T follicular helper cell (primary cell): ENCODE measurements at regions not wholly inside any gene's neighbourhood (a gene's known extent, or its start where the extent isn't known, plus 50 kb on each side); places are given as distances from the start of the nearest gene placed in this dataset.
"Not testable (repeated sequence)": the region's sequence is repeated elsewhere in the genome, so short reads cannot be mapped to it uniquely, and the experiment has no call there.

Experiments used
- DNase-seq: peaks from one replicate; pipeline ENCODE4 v3.0.0-alpha.2; 2020; ENCODE audit warnings: low read depth

GRCh38 chr22:49394116-49394785 lies 433.4 kb downstream of the BRD1 start:
- no peak for DNase-seq

GRCh38 chr22:49393526-49393925 lies 434.1 kb downstream of the BRD1 start:
- no peak for DNase-seq

GRCh38 chr22:49392841-49393510 lies 434.7 kb downstream of the BRD1 start:
- DNase-seq, result no peak

GRCh38 chr22:49392247-49392646 lies 435.4 kb downstream of the BRD1 start:
- no peak for DNase-seq

GRCh38 chr22:49391436-49391835 lies 436.2 kb downstream of the BRD1 start:
- DNase-seq, result no peak

GRCh38 chr22:49390954-49391353 lies 436.7 kb downstream of the BRD1 start:
- no peak for DNase-seq

GRCh38 chr22:49383909-49384308 lies 443.8 kb downstream of the BRD1 start:
- not testable (repeated sequence) for DNase-seq

- no peak for DNase-seq
Observed at GRCh38 chr22:49382451-49382735, 445.3 kb downstream of the BRD1 start.

- no peak for DNase-seq
Observed at GRCh38 chr22:49381595-49382450, 445.9 kb downstream of the BRD1 start.

GRCh38 chr22:49380828-49381114 lies 446.9 kb downstream of the BRD1 start:
- no peak for DNase-seq

- no peak for DNase-seq
Observed at GRCh38 chr22:49380095-49380827, 447.4 kb downstream of the BRD1 start.

GRCh38 chr22:49377306-49377705 lies 450.4 kb downstream of the BRD1 start:
- DNase-seq, result no peak

GRCh38 chr22:49373801-49374226 lies 453.9 kb downstream of the BRD1 start:
- no peak for DNase-seq

- DNase-seq, result no peak
Observed at GRCh38 chr22:49373289-49373666, 454.4 kb downstream of the BRD1 start.

- no peak for DNase-seq
Observed at GRCh38 chr22:49372530-49373288, 455.0 kb downstream of the BRD1 start.

- no peak for DNase-seq
Observed at GRCh38 chr22:49372111-49372529, 455.6 kb downstream of the BRD1 start.

GRCh38 chr22:49371325-49372110 lies 456.2 kb downstream of the BRD1 start:
- no peak for DNase-seq

GRCh38 chr22:49370627-49371301 lies 456.9 kb downstream of the BRD1 start:
- no peak for DNase-seq

GRCh38 chr22:49369726-49370626 lies 457.7 kb downstream of the BRD1 start:
- no peak for DNase-seq
